ENCODE measurements at regions not wholly inside any gene's neighbourhood (a gene's known extent, or its start where the extent isn't known, plus 50 kb on each side); places are given as distances from the start of the nearest gene placed in this dataset.

DNA sequence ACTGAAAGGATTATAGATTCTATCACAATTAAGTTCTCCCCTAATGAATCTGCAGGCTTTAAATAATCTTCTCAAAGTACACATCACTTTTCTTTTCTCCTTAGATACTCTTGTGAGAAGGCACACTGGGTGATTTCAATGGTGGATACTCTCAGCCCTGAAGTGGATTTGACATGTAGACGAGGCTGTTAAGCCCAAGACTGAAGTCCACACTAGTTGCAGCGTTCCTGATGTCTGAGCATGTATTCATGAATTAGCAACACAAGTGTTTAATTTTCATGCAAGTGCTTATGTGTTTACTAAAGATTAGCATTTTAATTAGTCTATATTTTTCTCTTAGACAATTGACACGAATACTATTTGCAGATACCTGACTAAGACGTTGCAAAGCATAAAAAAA is 218.9 kb downstream of the TMEM161B start:
- H3K4me1 ChIP-seq (ENCODE audit: insufficient read depth, low read length) = no peaks in the 10 kb centered on the region
- TF ChIP-seq EZH2 (IDR thresholded peaks at IDR 0.05; ENCODE audit: insufficient read depth, low read length) = no peak
- TF ChIP-seq, protein P1, sequence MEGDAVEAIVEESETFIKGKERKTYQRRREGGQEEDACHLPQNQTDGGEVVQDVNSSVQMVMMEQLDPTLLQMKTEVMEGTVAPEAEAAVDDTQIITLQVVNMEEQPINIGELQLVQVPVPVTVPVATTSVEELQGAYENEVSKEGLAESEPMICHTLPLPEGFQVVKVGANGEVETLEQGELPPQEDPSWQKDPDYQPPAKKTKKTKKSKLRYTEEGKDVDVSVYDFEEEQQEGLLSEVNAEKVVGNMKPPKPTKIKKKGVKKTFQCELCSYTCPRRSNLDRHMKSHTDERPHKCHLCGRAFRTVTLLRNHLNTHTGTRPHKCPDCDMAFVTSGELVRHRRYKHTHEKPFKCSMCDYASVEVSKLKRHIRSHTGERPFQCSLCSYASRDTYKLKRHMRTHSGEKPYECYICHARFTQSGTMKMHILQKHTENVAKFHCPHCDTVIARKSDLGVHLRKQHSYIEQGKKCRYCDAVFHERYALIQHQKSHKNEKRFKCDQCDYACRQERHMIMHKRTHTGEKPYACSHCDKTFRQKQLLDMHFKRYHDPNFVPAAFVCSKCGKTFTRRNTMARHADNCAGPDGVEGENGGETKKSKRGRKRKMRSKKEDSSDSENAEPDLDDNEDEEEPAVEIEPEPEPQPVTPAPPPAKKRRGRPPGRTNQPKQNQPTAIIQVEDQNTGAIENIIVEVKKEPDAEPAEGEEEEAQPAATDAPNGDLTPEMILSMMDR (IDR thresholded peaks at IDR 0.05; ENCODE audit: insufficient read depth, low read depth, low read length) = no peak
- peaks cover 2% of the 10 kb centered on the region for H3K9me3 Mint-ChIP-seq (ENCODE audit: unreplicated experiment)
- no peaks in the 10 kb centered on the region for H3K36me3 Mint-ChIP-seq (ENCODE audit: low read depth, unreplicated experiment)
- FAIRE-seq (no peak), DNase-seq (ENCODE audit: low read depth) (no peak)
- H2AFZ ChIP-seq (ENCODE audit: low read depth, low read length) = no peak overlapping the region
- no peaks in the 10 kb centered on the region for H3K4me1 Mint-ChIP-seq (ENCODE audit: low read depth, unreplicated experiment)
- H3K9ac ChIP-seq (ENCODE audit: low read length) = no peak overlapping the region
- no peaks in the 10 kb centered on the region for H3K27me3 Mint-ChIP-seq (ENCODE audit: low read depth, unreplicated experiment)
- H3K4me2 ChIP-seq (ENCODE audit: low read length) = no peak overlapping the region
- H4K20me1 ChIP-seq (ENCODE audit: insufficient read depth, low read length) = no peaks in the 10 kb centered on the region
- no peak overlapping the region for H3K4me3 ChIP-seq (ENCODE audit: insufficient read depth, low read depth, low read length)
- H3K27me3 ChIP-seq (ENCODE audit: insufficient read depth, low read length) = no peaks in the 10 kb centered on the region
- H3K27ac Mint-ChIP-seq (ENCODE audit: unreplicated experiment) = no peak overlapping the region
- H3K9me3 ChIP-seq (ENCODE audit: insufficient read depth, low read depth, low read length) = no peaks in the 10 kb centered on the region
- no peak overlapping the region for H3K27ac ChIP-seq (ENCODE audit: low read depth, low read length)
- no peaks in the 10 kb centered on the region for H3K36me3 ChIP-seq (ENCODE audit: insufficient read depth, low read length)
- H3K79me2 ChIP-seq (ENCODE audit: insufficient read depth, low read length) = no peaks in the 10 kb centered on the region
- H3K4me3 Mint-ChIP-seq (ENCODE audit: unreplicated experiment) = no peak overlapping the region

DNA sequence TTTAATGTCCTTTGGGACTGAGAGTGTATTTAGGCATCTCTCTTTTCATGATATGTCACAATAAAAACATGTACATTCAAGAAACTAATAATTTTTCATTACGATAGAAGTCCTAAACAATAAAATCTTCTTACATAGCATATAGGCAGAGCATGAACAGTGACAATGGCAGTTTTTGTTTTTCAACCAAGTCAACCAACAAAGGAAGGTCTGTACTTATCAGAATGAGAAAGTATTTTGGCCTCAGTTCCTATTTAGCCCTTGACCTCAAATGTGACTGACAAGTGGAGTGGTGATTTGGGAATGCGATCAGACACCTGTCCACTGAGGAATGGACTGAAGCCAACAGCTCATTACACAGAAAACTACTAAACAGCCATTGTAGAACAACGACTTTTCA is 219.5 kb downstream of the TMEM161B start:
- no peak for FAIRE-seq
- no peaks in the 10 kb centered on the region for H3K36me3 Mint-ChIP-seq (ENCODE audit: low read depth, unreplicated experiment)
- DNase-seq (ENCODE audit: low read depth) = no peak
- H3K9me3 ChIP-seq (ENCODE audit: insufficient read depth, low read depth, low read length) = no peaks in the 10 kb centered on the region
- no peak overlapping the region for H3K4me3 ChIP-seq (ENCODE audit: insufficient read depth, low read depth, low read length)
- no peaks in the 10 kb centered on the region for H3K4me1 Mint-ChIP-seq (ENCODE audit: low read depth, unreplicated experiment)
- H3K4me1 ChIP-seq (ENCODE audit: insufficient read depth, low read length) = no peaks in the 10 kb centered on the region
- no peaks in the 10 kb centered on the region for H4K20me1 ChIP-seq (ENCODE audit: insufficient read depth, low read length)
- no peak overlapping the region for H2AFZ ChIP-seq (ENCODE audit: low read depth, low read length)
- no peaks in the 10 kb centered on the region for H3K27me3 ChIP-seq (ENCODE audit: insufficient read depth, low read length)
- no peak overlapping the region for H3K27ac ChIP-seq (ENCODE audit: low read depth, low read length)
- TF ChIP-seq, protein P1 (IDR thresholded peaks at IDR 0.05; ENCODE audit: insufficient read depth, low read depth, low read length) = no peak
- no peak for TF ChIP-seq EZH2 (IDR thresholded peaks at IDR 0.05; ENCODE audit: insufficient read depth, low read length)
- no peaks in the 10 kb centered on the region for H3K79me2 ChIP-seq (ENCODE audit: insufficient read depth, low read length)
- H3K9me3 Mint-ChIP-seq (ENCODE audit: unreplicated experiment) = no peaks in the 10 kb centered on the region
- no peak overlapping the region for H3K4me3 Mint-ChIP-seq (ENCODE audit: unreplicated experiment)
- no peak overlapping the region for H3K9ac ChIP-seq (ENCODE audit: low read length)
- H3K27me3 Mint-ChIP-seq (ENCODE audit: low read depth, unreplicated experiment) = no peaks in the 10 kb centered on the region
- H3K4me2 ChIP-seq (ENCODE audit: low read length) = no peak overlapping the region
- no peaks in the 10 kb centered on the region for H3K36me3 ChIP-seq (ENCODE audit: insufficient read depth, low read length)
- no peak overlapping the region for H3K27ac Mint-ChIP-seq (ENCODE audit: unreplicated experiment)

DNA sequence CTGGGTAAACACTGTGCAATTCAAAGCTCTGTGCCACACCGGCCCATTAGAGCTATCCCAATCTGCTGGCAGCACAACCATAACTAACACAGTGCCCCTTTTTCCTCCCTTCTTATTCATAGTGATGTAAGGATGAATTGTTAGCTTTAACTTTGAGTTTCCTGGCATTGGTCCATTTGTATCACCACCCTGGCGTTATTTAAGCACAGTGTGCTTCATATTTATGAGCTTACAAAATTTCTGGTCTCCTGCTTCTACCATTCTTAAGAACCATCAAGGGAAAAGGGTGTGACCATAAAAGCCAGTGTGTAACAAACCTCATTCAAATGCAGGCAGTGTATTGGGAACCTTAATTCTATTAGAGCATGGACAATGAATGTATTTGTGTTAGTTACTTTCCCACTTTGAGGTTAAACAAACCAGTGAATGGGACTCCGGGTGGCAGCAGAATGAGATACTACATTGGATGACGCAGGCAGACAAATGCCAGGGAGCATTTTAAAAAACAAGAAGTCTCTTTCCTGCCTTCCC is 222.6 kb downstream of the TMEM161B start:
- Histone ChIP-seq H3K79me2 (ENCODE audit: insufficient read depth, low read length) (no peaks in the 10 kb centered on the region), H2AFZ (ENCODE audit: low read depth, low read length) (no peak overlapping the region), H3K4me1 (ENCODE audit: insufficient read depth, low read length) (no peaks in the 10 kb centered on the region), H3K4me3 (ENCODE audit: insufficient read depth, low read depth, low read length) (no peak overlapping the region), H3K27ac (ENCODE audit: low read depth, low read length) (no peak overlapping the region), H3K36me3 (ENCODE audit: insufficient read depth, low read length) (no peaks in the 10 kb centered on the region), H3K9ac (ENCODE audit: low read length) (no peak overlapping the region), H3K9me3 (ENCODE audit: insufficient read depth, low read depth, low read length) (no peaks in the 10 kb centered on the region), H3K4me2 (ENCODE audit: low read length) (no peak overlapping the region), H3K27me3 (ENCODE audit: insufficient read depth, low read length) (no peaks in the 10 kb centered on the region), H4K20me1 (ENCODE audit: insufficient read depth, low read length) (no peaks in the 10 kb centered on the region)
- FAIRE-seq (no peak), DNase-seq (ENCODE audit: low read depth) (no peak)
- Mint-ChIP-seq H3K27ac (ENCODE audit: unreplicated experiment) (no peak overlapping the region), H3K4me3 (ENCODE audit: unreplicated experiment) (no peak overlapping the region), H3K9me3 (ENCODE audit: unreplicated experiment) (no peaks in the 10 kb centered on the region), H3K27me3 (ENCODE audit: low read depth, unreplicated experiment) (no peaks in the 10 kb centered on the region), H3K36me3 (ENCODE audit: low read depth, unreplicated experiment) (no peaks in the 10 kb centered on the region), H3K4me1 (ENCODE audit: low read depth, unreplicated experiment) (no peaks in the 10 kb centered on the region)
- TF ChIP-seq, protein P1 (IDR thresholded peaks at IDR 0.05; ENCODE audit: insufficient read depth, low read depth, low read length) = no peak
- TF ChIP-seq EZH2 (IDR thresholded peaks at IDR 0.05; ENCODE audit: insufficient read depth, low read length) = no peak
